Breast epithelium (tissue), 3 donors: ENCODE measurements at regions not wholly inside any gene's neighbourhood (a gene's known extent, or its start where the extent isn't known, plus 50 kb on each side); places are given as distances from the start of the nearest gene placed in this dataset.

Source experiments
- POLR2AphosphoS5 ChIP-seq, 3 donors: sonication (generic); formaldehyde crosslinking; IDR thresholded peaks; one replicate each; pipeline ENCODE4 v1.6.1; 2017; ENCODE audit warnings: antibody characterized with exemption in 3 of 3
- TF ChIP-seq, protein P1 (sequence below), 3 donors: fragments of 450-650 bp; IDR thresholded peaks; one replicate each; pipeline ENCODE4 v1.5.1; 2016 to 2017; ENCODE audit warnings: antibody characterized with exemption in 3 of 3, mild to moderate bottlenecking in 3 of 3, moderate library complexity in 3 of 3

GRCh38 chr13:80894917-80895316, 554.0 kb upstream of the SPRY2 start:
- TF ChIP-seq, protein P1, sequence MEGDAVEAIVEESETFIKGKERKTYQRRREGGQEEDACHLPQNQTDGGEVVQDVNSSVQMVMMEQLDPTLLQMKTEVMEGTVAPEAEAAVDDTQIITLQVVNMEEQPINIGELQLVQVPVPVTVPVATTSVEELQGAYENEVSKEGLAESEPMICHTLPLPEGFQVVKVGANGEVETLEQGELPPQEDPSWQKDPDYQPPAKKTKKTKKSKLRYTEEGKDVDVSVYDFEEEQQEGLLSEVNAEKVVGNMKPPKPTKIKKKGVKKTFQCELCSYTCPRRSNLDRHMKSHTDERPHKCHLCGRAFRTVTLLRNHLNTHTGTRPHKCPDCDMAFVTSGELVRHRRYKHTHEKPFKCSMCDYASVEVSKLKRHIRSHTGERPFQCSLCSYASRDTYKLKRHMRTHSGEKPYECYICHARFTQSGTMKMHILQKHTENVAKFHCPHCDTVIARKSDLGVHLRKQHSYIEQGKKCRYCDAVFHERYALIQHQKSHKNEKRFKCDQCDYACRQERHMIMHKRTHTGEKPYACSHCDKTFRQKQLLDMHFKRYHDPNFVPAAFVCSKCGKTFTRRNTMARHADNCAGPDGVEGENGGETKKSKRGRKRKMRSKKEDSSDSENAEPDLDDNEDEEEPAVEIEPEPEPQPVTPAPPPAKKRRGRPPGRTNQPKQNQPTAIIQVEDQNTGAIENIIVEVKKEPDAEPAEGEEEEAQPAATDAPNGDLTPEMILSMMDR (IDR thresholded peaks at IDR 0.05) = no peak
- no peak for TF ChIP-seq POLR2AphosphoS5 (IDR thresholded peaks at IDR 0.05)
